Heart left ventricle (tissue), 13 donors: ENCODE measurements at regions not wholly inside any gene's neighbourhood (a gene's known extent, or its start where the extent isn't known, plus 50 kb on each side); places are given as distances from the start of the nearest gene placed in this dataset.

ENCODE experiments used
- POLR2A ChIP-seq, 2 donors: fragments of 450-650 bp; IDR thresholded peaks; one replicate each; pipeline ENCODE4 v1.6.1; 2017; ENCODE audit warnings: antibody characterized with exemption in 2 of 2, mild to moderate bottlenecking in 2 of 2, moderate library complexity in 2 of 2
- TF ChIP-seq, protein P1 (sequence below), 12 donors: fragments of 200-600 bp; sonication (generic) in 4 of 12; IDR thresholded peaks; one replicate each; pipeline versions ENCODE4 v1.5.0 to v1.8.0; 2018 to 2022; ENCODE audit warnings: antibody characterized with exemption in 12 of 12, mild to moderate bottlenecking in 5 of 12
- donor health status: ischemic (EF 13 %, LVEDD 7.1; RV severe dilation, severe dysfunction).
- donor health status: DM: no; HTN: yes; CAD: no.
- donor health status: DM: no; HTN: no; CAD: no.
- donor health status: ischemic (EF 25% LVEDD 6.9; RV normal size, moderate dysfunction).
- donor health status: ischemic (EF 25% LVEDD 5.7; RV mildly dilated, moderate dysfunction).
- donor health status: ischemic (EF 35%, LVEDD 5.7; RV mildly dilated, moderate dysfunction).
- donor health status: nonischemic (EF 11% LVEDD 7.7; RV severe dilation, severe dysfunction).
- donor health status: DM: yes; HTN: yes; CAD: no.
- donor health status: PGD.
- donor health status: ischemic (EF 29% LVEDD 5.4; RV normal size, mild dysfunction).
- donor health status: nonischemic (EF 23%, LVEDD 6.1; RV moderate dilation, normal function).

DNA sequence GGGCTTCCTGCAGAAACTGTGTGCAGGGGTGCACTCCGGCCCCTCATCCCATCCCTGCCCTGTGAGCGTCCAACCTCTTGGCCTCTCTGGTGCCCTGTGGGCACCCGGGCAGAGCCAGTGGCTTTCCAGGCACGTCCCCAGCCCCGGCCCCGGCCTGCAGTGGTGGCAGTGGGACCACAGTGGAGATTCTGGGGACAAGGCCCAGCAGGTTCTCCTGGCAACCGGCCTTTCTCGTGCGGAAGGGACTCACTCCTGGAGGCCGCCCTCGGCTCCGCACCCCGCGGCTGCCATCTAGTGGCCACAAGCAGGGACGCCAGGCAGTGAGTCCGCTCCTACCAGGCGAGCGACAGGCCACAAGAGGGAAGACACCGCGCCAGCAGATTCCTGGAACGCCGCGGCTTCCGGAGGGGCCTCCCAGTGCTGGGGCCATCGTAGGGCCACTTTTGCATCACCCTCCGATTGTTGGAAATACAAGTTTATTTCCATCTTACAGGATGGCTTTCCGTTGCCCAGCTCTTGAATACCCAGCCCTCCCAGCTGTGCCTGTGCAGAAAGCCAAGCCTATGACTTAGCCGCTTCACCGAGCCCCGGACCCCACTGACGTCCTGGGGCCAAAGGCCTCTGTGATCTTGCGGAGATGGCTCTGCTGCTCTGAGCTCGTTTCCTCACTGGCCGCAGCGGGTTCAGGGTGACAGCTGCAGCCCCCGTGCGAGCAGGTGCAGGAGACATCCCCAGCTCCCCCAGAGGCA is 357.3 kb downstream of the CTTN start:
- TF ChIP-seq, protein P1, sequence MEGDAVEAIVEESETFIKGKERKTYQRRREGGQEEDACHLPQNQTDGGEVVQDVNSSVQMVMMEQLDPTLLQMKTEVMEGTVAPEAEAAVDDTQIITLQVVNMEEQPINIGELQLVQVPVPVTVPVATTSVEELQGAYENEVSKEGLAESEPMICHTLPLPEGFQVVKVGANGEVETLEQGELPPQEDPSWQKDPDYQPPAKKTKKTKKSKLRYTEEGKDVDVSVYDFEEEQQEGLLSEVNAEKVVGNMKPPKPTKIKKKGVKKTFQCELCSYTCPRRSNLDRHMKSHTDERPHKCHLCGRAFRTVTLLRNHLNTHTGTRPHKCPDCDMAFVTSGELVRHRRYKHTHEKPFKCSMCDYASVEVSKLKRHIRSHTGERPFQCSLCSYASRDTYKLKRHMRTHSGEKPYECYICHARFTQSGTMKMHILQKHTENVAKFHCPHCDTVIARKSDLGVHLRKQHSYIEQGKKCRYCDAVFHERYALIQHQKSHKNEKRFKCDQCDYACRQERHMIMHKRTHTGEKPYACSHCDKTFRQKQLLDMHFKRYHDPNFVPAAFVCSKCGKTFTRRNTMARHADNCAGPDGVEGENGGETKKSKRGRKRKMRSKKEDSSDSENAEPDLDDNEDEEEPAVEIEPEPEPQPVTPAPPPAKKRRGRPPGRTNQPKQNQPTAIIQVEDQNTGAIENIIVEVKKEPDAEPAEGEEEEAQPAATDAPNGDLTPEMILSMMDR (IDR thresholded peaks at IDR 0.05), result peak; percentile 87 to 99 (median 94)
- TF ChIP-seq POLR2A (IDR thresholded peaks at IDR 0.05), result no peak
